ENCODE measurements at regions not wholly inside any gene's neighbourhood (a gene's known extent, or its start where the extent isn't known, plus 50 kb on each side); places are given as distances from the start of the nearest gene placed in this dataset.

DNA sequence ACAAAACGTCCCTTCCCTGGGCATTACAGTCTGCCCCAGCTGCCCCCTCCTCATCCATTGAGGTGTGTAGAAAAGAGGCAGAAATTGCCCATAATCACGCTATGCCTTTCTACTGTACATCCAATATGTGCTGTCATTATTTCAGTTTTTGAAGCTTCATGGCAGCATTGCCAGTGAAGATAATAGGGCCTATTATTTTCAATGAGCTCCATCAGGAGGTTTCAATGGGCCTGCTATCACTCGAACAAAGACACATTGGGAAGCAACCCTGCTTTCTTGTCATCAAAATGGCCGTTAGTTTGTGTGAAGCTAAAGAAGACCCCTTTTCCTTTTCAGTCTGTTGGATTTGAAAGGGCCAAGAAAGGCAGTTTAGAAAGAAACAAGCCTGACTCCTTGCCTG is 653.8 kb downstream of the NOVA1 start:
- DNase-seq, result no peak

DNA sequence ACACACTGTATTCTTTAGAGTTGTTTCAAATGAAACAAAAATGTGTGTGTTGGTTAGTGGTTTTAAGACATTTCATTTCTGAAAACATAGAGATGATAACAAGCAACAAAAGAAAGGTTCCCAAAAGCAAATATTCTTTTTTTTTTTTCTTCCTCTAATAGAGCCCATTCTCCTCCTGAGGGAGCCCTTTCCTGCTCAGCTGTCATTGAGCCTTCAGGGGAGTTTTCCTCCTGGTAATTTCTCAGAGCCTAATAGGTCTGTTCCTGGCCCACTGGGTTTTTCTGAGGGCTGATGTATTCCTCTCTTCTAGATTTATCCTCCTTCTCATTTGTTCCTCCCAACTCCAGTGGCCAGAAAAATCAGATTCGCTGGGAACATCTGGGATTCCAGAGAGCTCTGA is 654.5 kb downstream of the NOVA1 start:
- no peak for DNase-seq

DNA sequence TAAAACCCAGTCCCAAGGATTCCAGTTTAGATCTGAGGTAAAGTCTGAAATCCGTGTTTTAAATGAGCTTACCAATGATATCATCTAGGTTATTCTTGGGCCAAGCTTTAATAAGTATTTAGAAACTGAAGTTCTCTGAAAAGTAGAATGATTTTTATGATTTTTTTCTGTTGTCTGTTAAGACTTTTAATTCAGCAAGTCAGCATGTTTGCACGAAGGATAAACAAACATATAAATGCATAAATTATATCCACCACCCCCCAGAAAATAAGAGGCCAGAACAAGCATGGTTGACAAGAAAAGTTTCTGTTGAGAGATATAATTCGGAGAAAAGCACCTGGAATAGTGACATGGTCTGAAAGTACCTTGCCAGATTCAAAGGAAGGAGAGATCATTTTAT is 655.7 kb downstream of the NOVA1 start:
- DNase-seq, result no peak

DNA sequence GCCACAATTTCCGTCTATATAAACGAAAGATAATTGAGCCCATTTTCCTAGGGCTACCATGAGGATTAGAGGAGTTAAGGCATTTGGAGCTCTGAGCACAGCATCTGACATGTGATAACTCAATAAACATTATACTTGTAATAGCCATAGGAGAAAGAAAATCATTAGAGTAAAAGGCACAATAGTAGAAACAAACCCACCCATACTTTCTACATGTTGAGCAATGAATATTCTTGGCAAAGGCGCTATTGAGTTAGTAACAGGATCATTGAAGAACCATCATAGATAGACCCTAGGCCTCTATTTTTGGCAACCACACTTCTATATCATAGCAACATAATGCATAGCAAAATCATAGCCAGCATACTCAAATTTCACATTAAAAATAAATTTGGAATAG is 664.1 kb downstream of the NOVA1 start:
- DNase-seq, result peak; percentile 72 to 80

DNA sequence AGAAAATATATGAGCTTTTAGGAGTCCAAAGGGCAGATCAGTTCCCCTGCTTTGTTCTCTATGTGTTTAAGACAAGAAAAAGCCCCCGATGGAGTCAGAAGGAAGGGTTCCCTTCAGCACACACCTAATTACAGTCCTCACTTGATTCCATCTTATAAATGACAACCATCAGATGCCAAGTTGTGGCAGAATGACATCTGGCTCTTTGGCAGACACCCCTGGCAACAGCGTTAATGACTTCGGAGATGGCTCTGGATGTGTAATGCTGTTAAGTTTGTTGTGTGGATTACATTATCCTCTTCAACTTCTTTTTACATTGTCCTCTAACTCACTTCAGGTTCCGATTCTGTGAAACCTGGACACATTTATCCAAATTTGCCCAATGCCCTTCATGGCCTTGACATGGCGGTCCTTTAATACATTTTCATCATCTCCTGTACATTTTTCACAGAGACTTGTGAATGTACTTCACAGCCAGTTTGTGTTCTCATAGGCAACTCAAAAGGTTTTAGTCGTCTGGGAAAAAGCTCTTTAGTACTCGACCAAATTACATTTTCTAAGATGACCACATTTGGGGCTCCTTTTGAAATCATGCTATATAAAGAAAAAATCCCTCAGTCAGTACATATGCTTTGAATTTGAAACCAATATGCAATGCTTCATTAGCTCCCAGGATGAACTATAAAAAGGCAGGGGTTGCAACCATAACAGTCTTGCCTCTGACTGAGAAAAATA is 667.8 kb downstream of the NOVA1 start:
- peak; percentile 76 to 94 for DNase-seq

DNA sequence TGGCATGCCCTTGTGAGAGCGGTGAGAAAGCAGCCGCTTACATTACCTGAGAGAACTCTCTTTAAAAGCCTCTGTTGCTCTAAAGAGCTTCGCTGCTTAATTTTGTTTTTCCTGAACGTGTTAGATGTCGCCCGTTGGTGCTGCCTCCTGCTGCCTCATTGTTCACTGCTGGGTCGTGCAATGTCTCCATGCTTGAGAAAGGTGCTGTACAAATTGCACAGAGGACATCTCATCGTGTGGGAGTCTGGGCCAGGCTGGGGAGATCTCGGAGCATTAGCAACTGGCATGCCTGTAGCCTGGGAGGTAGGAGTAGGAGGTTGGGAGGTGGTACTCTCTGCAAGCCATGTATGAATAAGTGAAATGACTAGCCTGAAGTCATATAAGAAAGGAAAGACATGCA is 686.0 kb downstream of the NOVA1 start:
- no peak for DNase-seq

DNA sequence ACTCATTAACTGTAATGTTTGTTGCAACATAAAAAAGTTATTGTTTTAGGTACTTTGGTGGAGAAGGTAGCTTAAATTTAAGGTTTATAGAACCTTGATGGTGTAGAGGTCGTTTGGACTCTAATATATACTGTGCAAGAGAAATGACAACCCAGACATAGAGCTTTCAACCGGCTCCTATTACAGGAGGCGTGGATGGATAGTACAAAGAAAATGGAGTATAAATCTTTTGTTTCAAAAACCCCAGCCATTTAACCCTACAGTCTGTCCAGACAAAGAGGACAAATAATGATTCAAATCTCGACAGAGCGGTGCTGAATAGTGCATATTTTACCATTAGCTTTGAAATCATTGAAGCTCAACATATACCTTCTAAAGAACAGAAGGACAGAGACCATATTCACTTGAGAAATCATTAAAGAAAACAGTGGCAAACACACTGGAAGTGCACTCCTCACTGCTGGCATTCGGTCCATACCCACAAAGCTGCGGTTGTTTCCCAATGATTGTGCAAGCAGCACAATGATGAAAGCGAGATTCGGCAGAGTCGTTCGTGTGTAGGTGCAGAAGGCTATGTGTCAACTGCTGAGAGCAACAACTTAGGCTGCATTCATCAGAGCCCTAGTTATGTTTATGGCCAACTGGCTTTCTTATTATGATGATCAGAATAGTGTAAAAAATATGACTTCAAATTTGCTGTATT is 688.6 kb downstream of the NOVA1 start:
- DNase-seq, result no peak

DNA sequence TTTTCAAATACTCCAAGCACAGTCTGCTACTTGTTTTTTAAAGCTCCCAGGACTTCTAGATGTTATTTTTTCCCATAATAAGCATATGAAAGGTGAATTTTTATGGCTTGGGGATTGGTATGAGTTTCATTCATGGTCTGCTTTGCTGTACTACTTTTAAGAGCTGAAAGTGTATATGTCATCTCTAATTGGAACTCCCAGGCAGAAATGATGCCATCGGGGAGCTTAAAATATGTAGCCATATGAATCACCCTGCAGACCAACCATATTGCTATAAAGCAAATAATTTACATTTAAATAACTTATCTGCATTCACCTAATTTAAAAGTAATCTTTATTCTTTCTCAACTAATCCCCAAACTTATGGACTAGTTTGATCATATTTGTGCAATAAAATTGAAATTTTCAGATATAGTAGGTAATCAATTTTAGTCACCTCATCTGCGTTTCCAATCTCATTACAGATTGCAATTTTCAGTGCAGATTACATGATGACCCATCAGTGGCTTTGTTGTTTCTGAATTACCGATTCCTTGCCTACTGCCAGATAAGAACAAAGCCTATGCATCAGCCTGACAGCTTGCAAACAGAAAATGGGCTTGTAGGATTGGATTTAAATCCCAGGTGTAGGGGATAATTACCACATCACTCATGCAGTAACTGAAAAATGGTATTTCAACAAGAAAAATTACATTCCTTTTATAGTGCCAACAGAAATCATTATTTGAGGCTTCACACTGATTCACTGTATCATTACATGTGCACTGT is 689.4 kb downstream of the NOVA1 start:
- DNase-seq, result no peak

DNA sequence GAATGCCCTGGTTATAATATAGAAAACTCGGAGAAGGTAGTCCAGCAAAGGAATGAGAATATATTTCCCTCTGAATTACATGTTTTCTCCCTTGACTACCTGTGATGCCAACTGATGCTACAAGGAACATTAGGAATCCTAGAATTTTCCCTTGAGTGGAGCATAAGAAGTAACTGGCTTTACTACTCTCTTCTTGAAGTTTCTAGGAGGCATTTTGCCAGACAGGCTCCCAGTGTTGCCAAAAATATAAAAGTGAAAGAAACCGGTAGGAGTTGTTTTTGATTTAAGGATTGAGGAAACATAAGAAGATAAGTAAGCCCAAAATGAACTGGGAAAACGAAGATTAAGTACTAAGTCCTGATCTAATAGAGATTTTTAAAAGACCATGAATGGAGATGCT is 693.4 kb downstream of the NOVA1 start:
- peak in 1 of 2 experiments; percentile 4 for DNase-seq

DNA sequence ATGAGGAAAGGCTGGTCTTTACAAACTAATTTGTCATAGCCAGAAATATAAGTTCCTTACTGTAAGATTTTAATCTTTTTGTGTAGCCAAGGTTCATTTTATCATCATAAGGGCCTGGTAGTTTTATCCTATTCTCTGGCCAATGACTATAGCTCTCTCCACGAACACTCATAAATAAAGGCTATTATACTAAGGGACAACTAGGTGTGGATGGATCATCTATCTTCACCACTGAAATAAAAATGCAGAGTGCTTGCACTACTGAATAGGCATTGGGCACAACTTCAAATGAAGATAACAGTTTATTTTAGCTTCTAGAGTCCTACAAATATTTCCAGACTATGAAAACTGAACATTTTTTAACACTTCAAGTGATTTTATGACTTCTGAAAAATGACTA is 698.6 kb downstream of the NOVA1 start:
- DNase-seq, result no peak

DNA sequence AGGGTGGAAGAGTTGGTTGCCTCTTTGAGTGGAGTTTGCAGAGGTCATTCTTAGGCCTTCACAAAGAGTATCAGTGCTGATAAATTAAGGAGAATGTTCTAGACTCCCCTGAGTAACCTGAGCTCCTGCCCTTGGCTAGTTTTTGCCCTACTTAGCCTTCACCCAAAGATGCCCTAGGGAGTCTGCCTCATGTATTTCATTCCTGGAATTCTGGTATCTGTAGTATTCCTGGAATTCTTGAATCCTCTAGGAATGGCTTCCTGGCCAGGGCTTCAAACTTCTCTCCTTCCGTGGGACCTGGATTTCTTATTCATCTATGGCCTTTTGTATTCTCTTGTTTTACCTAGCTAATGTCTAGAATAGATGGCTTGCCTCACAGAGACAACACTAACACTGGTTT is 701.1 kb downstream of the NOVA1 start:
- DNase-seq, result no peak

DNA sequence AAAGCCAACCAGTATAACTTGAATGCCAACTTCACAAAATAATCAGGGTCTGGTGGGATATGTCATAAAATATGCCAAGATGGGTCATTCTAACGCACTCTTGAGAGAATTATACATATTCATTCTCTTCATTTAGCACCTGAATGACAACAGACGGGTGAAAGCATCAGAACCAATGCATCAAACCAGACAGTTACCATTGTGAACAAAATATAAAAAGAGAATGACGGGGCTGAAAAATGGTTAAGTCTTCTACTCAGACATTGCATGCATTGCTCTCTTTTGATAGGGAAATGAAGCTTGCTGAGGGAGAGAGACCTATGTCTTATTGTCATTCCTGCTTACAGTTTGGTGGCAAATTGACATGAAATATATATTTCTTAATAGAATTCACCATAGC is 702.1 kb downstream of the NOVA1 start:
- no peak for DNase-seq

DNA sequence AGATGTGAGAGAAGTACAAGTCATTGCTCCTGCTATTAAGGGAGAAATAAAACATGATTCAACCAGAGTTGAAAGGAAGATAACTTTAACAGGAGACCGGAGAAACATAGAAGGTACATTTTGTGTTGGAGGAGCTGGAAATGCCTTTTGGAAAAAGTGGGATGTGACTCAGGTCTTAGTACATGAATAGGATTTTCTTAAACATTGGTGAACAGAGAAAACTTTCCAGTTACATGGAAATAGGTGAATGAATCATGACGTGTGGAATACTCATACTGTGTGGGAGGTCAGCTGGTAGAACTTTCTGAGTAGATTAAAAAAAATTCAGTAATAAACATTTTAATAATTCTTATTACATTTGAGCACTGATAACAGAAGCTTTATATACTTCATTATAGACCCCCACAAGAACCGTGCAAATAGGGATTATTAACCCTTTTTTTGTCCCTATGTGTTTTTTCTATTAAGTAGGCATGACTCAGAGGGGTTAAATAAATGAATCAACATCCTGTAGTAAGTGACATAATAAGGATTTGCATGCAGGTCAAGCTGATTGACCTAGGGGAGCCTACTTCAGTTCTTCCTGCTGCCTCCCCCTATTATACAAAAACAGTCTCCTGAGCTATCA is 710.5 kb downstream of the NOVA1 start:
- DNase-seq, result no peak

DNA sequence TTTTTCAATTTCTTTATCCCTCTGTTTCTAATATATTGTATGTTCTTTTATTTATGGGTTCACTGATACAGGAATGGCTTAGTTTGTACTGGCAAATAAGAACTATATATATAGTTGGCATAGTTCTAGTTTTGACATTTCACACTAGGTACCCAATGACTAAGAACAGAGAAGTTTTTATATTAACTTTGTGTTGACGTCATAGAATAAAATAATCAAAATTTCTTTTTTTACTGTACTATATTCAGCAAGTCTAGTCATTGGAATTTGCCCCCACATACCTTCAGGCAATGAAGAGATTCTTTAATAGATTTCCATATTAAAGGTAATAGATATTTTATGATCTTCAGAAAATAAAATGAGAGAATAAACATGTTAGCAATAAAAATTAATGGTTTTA is 713.2 kb downstream of the NOVA1 start:
- no peak for DNase-seq

DNA sequence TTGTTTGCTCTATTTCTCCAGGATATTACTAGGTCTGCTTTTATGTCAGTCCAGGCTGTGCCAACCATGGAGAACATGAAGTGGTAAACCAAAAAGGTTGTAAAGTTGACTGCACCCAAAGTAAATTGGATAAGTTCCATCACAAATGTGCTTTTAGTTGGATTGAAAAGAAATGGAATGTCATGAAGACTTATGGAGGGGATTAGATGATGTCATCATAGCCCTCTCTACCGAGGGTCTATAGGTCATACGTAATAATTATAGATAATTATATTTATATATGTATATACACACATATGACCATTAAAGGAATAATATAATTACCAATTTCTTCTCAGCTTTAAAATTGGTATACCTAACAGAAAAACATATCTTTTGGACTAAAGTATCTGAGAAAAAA is 714.9 kb downstream of the NOVA1 start:
- no peak for DNase-seq

DNA sequence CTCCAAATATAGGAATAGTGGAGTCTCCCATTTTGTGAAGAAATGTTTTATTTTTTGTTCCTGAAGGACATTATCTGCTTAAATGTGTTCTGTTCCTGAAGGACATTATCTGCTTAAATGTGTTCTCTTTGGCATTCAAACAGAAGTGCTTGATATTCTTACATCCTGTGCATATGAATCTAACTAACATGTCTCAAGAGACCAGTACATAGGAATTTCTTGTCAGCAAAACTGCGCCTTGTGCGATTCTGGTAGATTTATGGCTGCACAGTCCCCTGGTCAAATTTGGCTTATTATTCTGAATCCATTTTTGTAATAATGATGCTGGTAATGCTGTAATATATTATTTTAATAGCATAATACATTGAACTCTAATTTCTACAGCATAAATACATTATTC is 722.4 kb downstream of the NOVA1 start:
- DNase-seq, result no peak

DNA sequence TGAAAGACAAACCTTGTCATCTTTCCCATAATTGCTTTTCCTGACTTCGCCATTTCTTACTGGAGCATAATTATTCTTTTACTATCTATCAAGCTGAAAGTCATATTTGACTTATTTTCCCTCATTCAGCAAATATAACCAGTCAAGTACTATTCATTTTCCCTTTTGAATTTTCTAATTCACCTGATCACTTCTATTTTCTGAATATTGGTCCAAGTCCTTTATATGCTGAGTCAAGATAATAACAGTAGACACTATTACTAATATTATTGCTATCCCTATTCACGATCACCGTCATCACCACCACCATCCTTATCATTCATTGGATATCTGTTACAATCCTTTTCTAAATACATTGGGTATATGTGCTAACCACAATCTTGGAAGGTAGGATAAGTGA is 728.0 kb downstream of the NOVA1 start:
- no peak for DNase-seq

DNA sequence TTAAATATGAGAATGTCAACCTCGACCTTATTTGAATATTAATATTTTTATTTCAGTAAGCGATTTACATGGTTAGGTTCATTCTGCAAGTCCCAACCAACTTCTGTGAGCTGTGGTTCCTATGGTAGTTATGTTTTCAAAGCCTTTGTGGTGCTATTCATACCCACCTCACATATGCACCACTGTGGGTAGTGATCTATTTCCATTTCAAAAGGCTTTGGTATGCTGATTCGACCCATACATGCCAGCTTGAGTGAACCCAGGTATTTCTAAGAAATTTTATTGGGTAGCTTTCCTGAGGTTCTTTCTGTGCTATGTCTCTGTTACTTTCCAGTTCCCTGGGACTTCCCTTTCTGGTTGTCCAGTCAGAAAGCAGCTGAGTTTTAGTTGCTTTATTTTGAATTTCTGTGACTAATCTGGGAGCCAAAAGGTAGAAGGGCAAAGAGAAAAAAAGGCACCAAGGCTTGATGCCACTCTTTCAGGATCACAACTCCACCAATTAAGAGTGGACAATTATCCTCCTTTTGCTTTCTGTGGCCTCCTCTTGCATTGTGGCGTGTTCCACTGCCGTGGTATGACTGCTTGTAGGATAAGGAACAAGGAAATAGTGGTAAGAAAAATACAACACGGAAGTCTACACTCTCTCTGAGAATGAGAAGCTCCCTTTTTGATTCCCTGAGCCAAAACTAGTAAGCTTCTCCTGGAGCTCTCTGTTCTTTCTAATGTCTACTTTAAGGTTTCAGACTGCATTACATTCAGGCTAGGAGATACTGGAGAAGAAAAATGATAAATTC is 729.1 kb downstream of the NOVA1 start:
- DNase-seq, result no peak

DNA sequence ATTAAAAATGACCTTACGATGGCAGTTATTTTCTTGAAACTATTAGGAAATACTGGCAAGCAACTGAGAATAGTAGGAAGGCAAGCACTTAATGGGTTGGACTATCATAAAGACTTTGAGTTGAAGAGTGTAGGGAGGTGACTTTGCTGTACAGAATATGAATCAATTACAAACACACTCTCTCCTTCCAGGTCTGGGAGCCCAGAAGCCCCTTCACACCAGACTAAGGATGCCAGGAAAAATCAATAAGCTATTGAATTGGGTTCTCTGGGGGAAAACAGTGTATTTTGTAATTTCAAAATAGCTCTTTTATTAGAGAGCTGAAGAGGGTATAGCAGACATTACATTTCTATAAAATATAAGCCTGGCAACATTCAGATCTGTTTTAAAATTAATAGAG is 736.4 kb downstream of the NOVA1 start:
- no peak for DNase-seq

DNA sequence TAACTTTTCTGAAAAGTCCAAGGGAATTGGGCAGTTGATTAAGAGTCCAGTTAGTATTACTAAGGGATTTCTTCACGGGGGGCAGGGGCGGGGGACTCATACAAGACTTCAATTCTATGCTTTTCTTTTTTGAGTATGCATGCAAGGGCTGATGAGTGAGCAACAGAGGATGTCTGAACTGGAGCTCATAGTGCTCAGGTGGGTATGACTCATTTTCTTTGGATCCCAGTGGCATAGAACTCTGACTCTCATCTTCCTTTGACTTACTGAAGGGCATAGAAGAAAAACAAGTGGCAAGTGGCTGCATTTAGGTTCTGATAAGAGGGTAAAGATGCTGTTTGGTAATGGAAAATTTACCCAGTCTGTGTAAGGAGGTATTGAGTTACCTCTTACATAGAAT is 749.2 kb downstream of the NOVA1 start:
- DNase-seq, result no peak

DNA sequence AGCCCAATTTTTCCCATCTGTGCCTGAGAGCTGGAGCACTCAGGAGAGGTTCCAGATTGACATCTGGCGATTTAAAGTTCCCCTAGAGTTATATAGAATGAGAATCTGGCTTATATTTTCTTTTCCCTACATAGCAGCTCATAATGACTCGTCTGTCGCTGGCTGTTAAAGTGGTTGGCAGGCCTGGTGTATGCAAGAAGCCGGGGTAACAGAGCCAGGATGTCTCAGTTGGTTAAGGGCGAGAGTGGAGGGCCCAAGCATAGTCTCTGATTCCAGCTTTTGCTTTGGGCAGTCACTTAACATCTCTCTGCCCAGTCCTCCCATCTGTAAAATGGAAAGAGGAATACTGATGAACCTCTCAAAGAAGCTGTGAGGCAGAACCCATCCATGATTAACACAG is 751.6 kb downstream of the NOVA1 start:
- peak; percentile 86 to 90 for DNase-seq

All from NCI-H446 (cell line).